ENCODE measurements at regions not wholly inside any gene's neighbourhood (a gene's known extent, or its start where the extent isn't known, plus 50 kb on each side); places are given as distances from the start of the nearest gene placed in this dataset.

- intact Hi-C loops (cut with DNase I): no loop called here
These were observed 1204.0 kb downstream of the DSC3 start for GRCh38 chr18:29838556-29838955.

GRCh38 chr18:29823671-29824070 lies 1218.9 kb downstream of the DSC3 start:
- Histone ChIP-seq H3K36me3 (ENCODE audit: control insufficient read depth in 2 of 3, insufficient read depth in 3 of 3, low read length in 3 of 3) (no peaks in the 10 kb centered on the region), H3K9me3 (ENCODE audit: control insufficient read depth in 2 of 3, insufficient read depth in 1 of 3, low read length in 3 of 3) (no peaks in the 10 kb centered on the region), H3K27ac (ENCODE audit: low read depth in 2 of 2, low read length in 2 of 2) (no peak overlapping the region), H3K9ac (ENCODE audit: low read length in 3 of 3) (no peak overlapping the region), H3K4me1 (ENCODE audit: control insufficient read depth in 2 of 3, insufficient read depth in 2 of 3, low read depth in 1 of 3, low read length in 3 of 3) (no peaks in the 10 kb centered on the region), H3K4me3 (ENCODE audit: low read length in 3 of 3) (no peak overlapping the region), H3K27me3 (ENCODE audit: control insufficient read depth, insufficient read depth, low read length) (no peaks in the 10 kb centered on the region)
- no peak for DNase-seq
- FAIRE-seq: no peak
- TF ChIP-seq CTCF (IDR thresholded peaks at IDR 0.05; ENCODE audit: borderline replicate concordance, extremely low read depth, insufficient read depth): no peak
- intact Hi-C loops (cut with DNase I): no loop called here

More at GRCh38 chr18:29838556-29838955, 1204.0 kb downstream of the DSC3 start:
- Histone ChIP-seq H3K27ac (ENCODE audit: low read depth in 2 of 2, low read length in 2 of 2) (no peak overlapping the region), H3K4me3 (ENCODE audit: low read length in 3 of 3) (no peak overlapping the region), H3K4me1 (ENCODE audit: control insufficient read depth in 2 of 3, insufficient read depth in 2 of 3, low read depth in 1 of 3, low read length in 3 of 3) (no peaks in the 10 kb centered on the region), H3K36me3 (ENCODE audit: control insufficient read depth in 2 of 3, insufficient read depth in 3 of 3, low read length in 3 of 3) (no peaks in the 10 kb centered on the region), H3K27me3 (ENCODE audit: control insufficient read depth, insufficient read depth, low read length) (no peaks in the 10 kb centered on the region), H3K9ac (ENCODE audit: low read length in 3 of 3) (no peak overlapping the region), H3K9me3 (ENCODE audit: control insufficient read depth in 2 of 3, insufficient read depth in 1 of 3, low read length in 3 of 3) (no peaks in the 10 kb centered on the region)
- no peak for TF ChIP-seq CTCF (IDR thresholded peaks at IDR 0.05; ENCODE audit: borderline replicate concordance, extremely low read depth, insufficient read depth)
- FAIRE-seq (no peak), DNase-seq (no peak)

GRCh38 chr18:29821544-29821943 lies 1221.0 kb downstream of the DSC3 start:
- no peak for FAIRE-seq
- intact Hi-C loops (cut with DNase I): no loop called here

More at GRCh38 chr18:29821544-29821943, 1221.0 kb downstream of the DSC3 start:
- DNase-seq: no peak
- Histone ChIP-seq H3K4me1 (ENCODE audit: control insufficient read depth in 2 of 3, insufficient read depth in 2 of 3, low read depth in 1 of 3, low read length in 3 of 3) (no peaks in the 10 kb centered on the region), H3K36me3 (ENCODE audit: control insufficient read depth in 2 of 3, insufficient read depth in 3 of 3, low read length in 3 of 3) (no peaks in the 10 kb centered on the region), H3K9me3 (ENCODE audit: control insufficient read depth in 2 of 3, insufficient read depth in 1 of 3, low read length in 3 of 3) (no peaks in the 10 kb centered on the region), H3K9ac (ENCODE audit: low read length in 3 of 3) (no peak overlapping the region), H3K4me3 (ENCODE audit: low read length in 3 of 3) (no peak overlapping the region), H3K27ac (ENCODE audit: low read depth in 2 of 2, low read length in 2 of 2) (no peak overlapping the region), H3K27me3 (ENCODE audit: control insufficient read depth, insufficient read depth, low read length) (no peaks in the 10 kb centered on the region)
- TF ChIP-seq CTCF (IDR thresholded peaks at IDR 0.05; ENCODE audit: borderline replicate concordance, extremely low read depth, insufficient read depth): no peak
